Loucy (cell line): ENCODE measurements at regions not wholly inside any gene's neighbourhood (a gene's known extent, or its start where the extent isn't known, plus 50 kb on each side); places are given as distances from the start of the nearest gene placed in this dataset.

ENCODE experiments used
- H2AFZ ChIP-seq: fragments of 200-600 bp; sonication (generic); 2 replicates; pipeline ENCODE4 v1.6.0; 2016; ENCODE audit warnings: antibody characterized with exemption, mild to moderate bottlenecking, low read length, moderate library complexity
- H3F3A ChIP-seq: fragments of 200-600 bp; 2 replicates; pipeline ENCODE4 v1.6.0; 2016; ENCODE audit warnings: antibody characterized with exemption, low read depth, mild to moderate bottlenecking
- H3K27me3 ChIP-seq: fragments of 200-600 bp; sonication (generic); 2 replicates; pipeline ENCODE4 v1.6.1; 2014; ENCODE audit warnings: low read length, mild to moderate bottlenecking; ENCODE audit not compliant: insufficient read depth, poor library complexity, severe bottlenecking
- H3K36me3 ChIP-seq: fragments of 200-600 bp; sonication (generic); 2 replicates; pipeline ENCODE4 v1.6.1; 2016; ENCODE audit warnings: low read length; ENCODE audit not compliant: insufficient read depth
- H3K4me1 ChIP-seq: fragments of 200-600 bp; sonication (generic); 2 replicates; pipeline ENCODE4 v1.5.1; 2014; ENCODE audit warnings: low read length, mild to moderate bottlenecking; ENCODE audit not compliant: insufficient read depth, poor library complexity, severe bottlenecking
- H3K4me2 ChIP-seq: fragments of 200-600 bp; sonication (generic); 2 replicates; pipeline ENCODE4 v1.6.0; 2014; ENCODE audit warnings: antibody characterized with exemption, low read length, low read depth, mild to moderate bottlenecking; ENCODE audit not compliant: poor library complexity, severe bottlenecking
- H3K4me3 ChIP-seq: fragments of 200-600 bp; sonication (generic); 2 replicates; pipeline ENCODE4 v1.5.1; 2014; ENCODE audit warnings: low read length, mild to moderate bottlenecking, mixed read lengths; ENCODE audit not compliant: poor library complexity, severe bottlenecking
- H3K79me2 ChIP-seq: fragments of 200-600 bp; sonication (generic); 2 replicates; pipeline ENCODE4 v1.6.1; 2014; ENCODE audit warnings: low read length; ENCODE audit not compliant: insufficient read depth
- H3K9ac ChIP-seq: fragments of 200-600 bp; sonication (generic); 2 replicates; pipeline ENCODE4 v1.6.0; 2014; ENCODE audit warnings: mild to moderate bottlenecking, low read depth, low read length, moderate library complexity; ENCODE audit not compliant: poor library complexity, severe bottlenecking
- H3K9me2 ChIP-seq: fragments of 200-600 bp; sonication (generic); replicated peaks from 2 replicates; pipeline ENCODE4 v1.6.1; 2016; ENCODE audit warnings: low read depth, low read length, mixed read lengths
- H3K9me3 ChIP-seq: fragments of 200-600 bp; sonication (generic); 2 replicates; pipeline ENCODE4 v1.6.1; 2014; ENCODE audit warnings: mild to moderate bottlenecking, antibody characterized with exemption, low read length, low read depth; ENCODE audit not compliant: insufficient read depth
- H4K20me1 ChIP-seq: fragments of 200-600 bp; sonication (generic); 2 replicates; pipeline ENCODE4 v1.6.0; 2014; ENCODE audit warnings: antibody characterized with exemption, low read length, mild to moderate bottlenecking; ENCODE audit not compliant: insufficient read depth, poor library complexity, severe bottlenecking
- EZH2phosphoT487 ChIP-seq: fragments of 200-600 bp; IDR thresholded peaks from 2 replicates; pipeline ENCODE4 v1.6.1; 2018; ENCODE audit warnings: antibody characterized with exemption, mild to moderate bottlenecking, moderate library complexity, borderline replicate concordance
- TF ChIP-seq, protein P1 (sequence below): fragments of 200-600 bp; sonication (generic); conservative IDR thresholded peaks from 2 replicates; pipeline ENCODE4 v1.5.1; 2014; ENCODE audit warnings: mild to moderate bottlenecking, antibody characterized with exemption, low read length

DNA sequence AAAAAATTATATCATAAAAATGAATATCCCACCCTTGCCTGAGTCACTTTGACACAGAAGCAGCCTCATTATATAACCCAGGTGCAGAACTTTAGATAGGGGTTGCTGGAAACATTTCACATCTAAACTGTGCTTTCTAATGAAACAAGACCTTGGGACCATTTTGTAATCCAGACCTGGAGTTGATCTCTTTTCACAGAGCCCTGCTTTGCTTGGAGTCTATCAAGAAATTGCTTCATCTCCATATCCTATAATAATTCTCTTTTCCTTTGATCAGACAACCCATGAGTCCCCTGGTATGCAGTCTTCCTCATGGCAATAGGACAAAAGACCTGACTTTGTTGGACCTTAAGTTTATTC is 76.3 kb downstream of the HSD17B6 start:
- TF ChIP-seq, protein P1, sequence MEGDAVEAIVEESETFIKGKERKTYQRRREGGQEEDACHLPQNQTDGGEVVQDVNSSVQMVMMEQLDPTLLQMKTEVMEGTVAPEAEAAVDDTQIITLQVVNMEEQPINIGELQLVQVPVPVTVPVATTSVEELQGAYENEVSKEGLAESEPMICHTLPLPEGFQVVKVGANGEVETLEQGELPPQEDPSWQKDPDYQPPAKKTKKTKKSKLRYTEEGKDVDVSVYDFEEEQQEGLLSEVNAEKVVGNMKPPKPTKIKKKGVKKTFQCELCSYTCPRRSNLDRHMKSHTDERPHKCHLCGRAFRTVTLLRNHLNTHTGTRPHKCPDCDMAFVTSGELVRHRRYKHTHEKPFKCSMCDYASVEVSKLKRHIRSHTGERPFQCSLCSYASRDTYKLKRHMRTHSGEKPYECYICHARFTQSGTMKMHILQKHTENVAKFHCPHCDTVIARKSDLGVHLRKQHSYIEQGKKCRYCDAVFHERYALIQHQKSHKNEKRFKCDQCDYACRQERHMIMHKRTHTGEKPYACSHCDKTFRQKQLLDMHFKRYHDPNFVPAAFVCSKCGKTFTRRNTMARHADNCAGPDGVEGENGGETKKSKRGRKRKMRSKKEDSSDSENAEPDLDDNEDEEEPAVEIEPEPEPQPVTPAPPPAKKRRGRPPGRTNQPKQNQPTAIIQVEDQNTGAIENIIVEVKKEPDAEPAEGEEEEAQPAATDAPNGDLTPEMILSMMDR: no peak
- TF ChIP-seq EZH2phosphoT487: no peak
- no peaks in the 10 kb centered on the region for H4K20me1 ChIP-seq
- H3K27me3 ChIP-seq: no peaks in the 10 kb centered on the region
- no peaks in the 10 kb centered on the region for H3K79me2 ChIP-seq
- no peaks in the 10 kb centered on the region for H3F3A ChIP-seq
- H3K9ac ChIP-seq: no peak overlapping the region
- H3K9me2 ChIP-seq: no peaks in the 10 kb centered on the region
- 0 out of 2 replicates have a peak overlapping the region, but pooled peaks have one; percentile 21 for H2AFZ ChIP-seq
- no peaks in the 10 kb centered on the region for H3K9me3 ChIP-seq
- no peak overlapping the region for H3K4me3 ChIP-seq
- no peaks in the 10 kb centered on the region for H3K36me3 ChIP-seq
- peaks cover 13% of the 10 kb centered on the region for H3K4me1 ChIP-seq
- H3K4me2 ChIP-seq: no peak overlapping the region

DNA sequence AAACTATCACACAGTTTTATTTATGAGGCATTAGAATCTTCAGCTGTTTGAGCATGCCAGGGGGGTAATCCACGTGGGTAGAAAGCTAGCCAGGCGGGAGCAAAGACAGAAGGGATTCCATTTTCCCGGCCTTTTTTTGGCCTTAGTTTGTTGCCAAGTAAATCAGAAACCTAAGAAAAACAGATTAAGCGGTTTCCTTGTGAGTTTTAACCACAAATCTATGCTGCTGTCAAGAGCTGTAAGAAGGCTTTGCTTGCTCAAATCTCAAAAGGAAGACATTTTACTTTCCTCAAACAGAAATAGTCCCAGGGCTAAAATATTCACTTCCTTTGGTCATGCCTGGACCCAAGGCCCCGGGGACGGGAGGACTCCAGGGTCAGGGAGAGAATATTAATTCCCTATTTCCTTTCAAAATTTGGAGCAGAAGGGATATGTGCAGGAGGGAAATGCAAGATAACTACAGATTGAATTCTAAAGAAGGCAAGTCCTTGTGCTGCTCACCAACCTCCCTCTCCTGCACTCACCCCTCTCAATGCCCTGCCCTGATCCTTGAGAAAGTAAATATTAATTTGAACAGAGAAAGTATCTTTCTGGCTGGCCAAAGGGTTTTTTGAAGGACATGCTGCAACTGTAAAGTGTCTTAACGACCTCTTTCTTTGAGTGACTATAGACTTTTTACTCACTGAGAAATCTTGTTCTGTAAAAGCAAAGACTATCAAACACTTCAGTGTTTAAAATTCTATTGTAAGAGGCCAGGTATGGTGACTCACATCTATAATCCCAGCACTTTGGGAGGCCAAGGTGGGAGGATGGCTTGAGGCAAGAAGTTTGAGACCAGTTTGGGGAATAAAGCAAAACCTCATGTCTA is 75.7 kb downstream of the HSD17B6 start:
- H3K4me2 ChIP-seq: no peak overlapping the region
- no peak overlapping the region for H2AFZ ChIP-seq
- H3K27me3 ChIP-seq: no peaks in the 10 kb centered on the region
- no peak overlapping the region for H3K4me3 ChIP-seq
- H3K79me2 ChIP-seq: no peaks in the 10 kb centered on the region
- H3K9me2 ChIP-seq: no peaks in the 10 kb centered on the region
- no peaks in the 10 kb centered on the region for H3K36me3 ChIP-seq
- H3K9ac ChIP-seq: no peak overlapping the region
- peaks cover 13% of the 10 kb centered on the region for H3K4me1 ChIP-seq
- TF ChIP-seq EZH2phosphoT487: no peak
- TF ChIP-seq, protein P1: no peak
- H4K20me1 ChIP-seq: no peaks in the 10 kb centered on the region
- no peaks in the 10 kb centered on the region for H3F3A ChIP-seq
- no peaks in the 10 kb centered on the region for H3K9me3 ChIP-seq
